ENCODE measurements at regions not wholly inside any gene's neighbourhood (a gene's known extent, or its start where the extent isn't known, plus 50 kb on each side); places are given as distances from the start of the nearest gene placed in this dataset.

DNA sequence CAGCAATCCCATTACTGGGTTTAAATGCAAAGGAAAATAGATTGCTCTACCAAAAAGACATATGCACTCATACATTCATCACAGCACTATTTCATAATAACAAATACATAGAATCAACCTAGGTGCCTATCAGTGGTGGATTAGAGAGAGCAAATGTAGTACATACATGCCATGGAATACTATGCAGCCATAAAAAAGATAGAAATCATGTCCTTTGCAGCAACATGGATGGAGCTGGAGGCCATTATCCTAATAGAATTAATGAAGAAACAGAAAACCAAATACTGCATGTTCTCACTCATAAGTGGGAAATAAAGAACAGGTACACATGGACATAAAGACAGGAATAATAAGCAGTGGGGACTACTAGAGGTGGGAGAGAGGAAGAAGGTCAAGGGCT is 70.7 kb upstream of the MLIP start:
- Histone ChIP-seq H3K4me3 (ENCODE audit: low read depth, low read length) (no peak overlapping the region), H3K27me3 (ENCODE audit: control insufficient read depth, insufficient read depth, low read length) (no peaks in the 10 kb centered on the region), H3K9me3 (ENCODE audit: control insufficient read depth, insufficient read depth, low read length) (no peaks in the 10 kb centered on the region), H3K27ac (ENCODE audit: low read depth, low read length) (no peak overlapping the region)
- DNase-seq (ENCODE audit: low read depth, low spot score): no peak
- CTCF ChIA-PET: interaction anchor here (1.0 kb wide), 1 partner anchor 85 kb away, joined by 3 read pairs; no protein-coding TSS in a partner anchor
- TF ChIP-seq, protein P1, sequence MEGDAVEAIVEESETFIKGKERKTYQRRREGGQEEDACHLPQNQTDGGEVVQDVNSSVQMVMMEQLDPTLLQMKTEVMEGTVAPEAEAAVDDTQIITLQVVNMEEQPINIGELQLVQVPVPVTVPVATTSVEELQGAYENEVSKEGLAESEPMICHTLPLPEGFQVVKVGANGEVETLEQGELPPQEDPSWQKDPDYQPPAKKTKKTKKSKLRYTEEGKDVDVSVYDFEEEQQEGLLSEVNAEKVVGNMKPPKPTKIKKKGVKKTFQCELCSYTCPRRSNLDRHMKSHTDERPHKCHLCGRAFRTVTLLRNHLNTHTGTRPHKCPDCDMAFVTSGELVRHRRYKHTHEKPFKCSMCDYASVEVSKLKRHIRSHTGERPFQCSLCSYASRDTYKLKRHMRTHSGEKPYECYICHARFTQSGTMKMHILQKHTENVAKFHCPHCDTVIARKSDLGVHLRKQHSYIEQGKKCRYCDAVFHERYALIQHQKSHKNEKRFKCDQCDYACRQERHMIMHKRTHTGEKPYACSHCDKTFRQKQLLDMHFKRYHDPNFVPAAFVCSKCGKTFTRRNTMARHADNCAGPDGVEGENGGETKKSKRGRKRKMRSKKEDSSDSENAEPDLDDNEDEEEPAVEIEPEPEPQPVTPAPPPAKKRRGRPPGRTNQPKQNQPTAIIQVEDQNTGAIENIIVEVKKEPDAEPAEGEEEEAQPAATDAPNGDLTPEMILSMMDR (IDR thresholded peaks at IDR 0.05; ENCODE audit: low read depth, low read length): no peak
- POLR2A ChIA-PET: no interaction called here

DNA sequence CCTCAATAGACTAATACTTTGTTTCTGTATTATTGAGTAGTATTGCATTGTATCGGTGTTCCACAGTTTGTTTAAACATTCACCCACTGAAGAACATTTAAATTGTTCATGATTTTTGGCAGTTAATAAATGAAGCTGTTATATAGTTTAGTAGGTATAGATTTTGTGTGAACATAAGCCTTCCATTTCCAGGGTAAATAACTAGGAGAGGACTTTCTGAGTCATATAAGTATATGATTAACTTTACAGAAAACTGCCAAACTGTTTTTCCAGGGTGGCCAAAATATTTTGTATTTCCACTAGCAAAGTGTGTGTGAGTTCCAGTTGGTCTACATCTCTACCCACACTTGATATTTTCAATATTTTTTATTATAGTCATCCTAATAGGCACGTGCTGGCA is 70.0 kb upstream of the MLIP start:
- H3K27me3 ChIP-seq (ENCODE audit: control insufficient read depth, insufficient read depth, low read length): no peaks in the 10 kb centered on the region
- H3K4me3 ChIP-seq (ENCODE audit: low read depth, low read length): no peak overlapping the region
- no peak for DNase-seq (ENCODE audit: low read depth, low spot score)
- POLR2A ChIA-PET: no interaction called here
- H3K27ac ChIP-seq (ENCODE audit: low read depth, low read length): no peak overlapping the region
- CTCF ChIA-PET: no interaction called here
- TF ChIP-seq, protein P1 (IDR thresholded peaks at IDR 0.05; ENCODE audit: low read depth, low read length): no peak
- H3K9me3 ChIP-seq (ENCODE audit: control insufficient read depth, insufficient read depth, low read length): no peaks in the 10 kb centered on the region

DNA sequence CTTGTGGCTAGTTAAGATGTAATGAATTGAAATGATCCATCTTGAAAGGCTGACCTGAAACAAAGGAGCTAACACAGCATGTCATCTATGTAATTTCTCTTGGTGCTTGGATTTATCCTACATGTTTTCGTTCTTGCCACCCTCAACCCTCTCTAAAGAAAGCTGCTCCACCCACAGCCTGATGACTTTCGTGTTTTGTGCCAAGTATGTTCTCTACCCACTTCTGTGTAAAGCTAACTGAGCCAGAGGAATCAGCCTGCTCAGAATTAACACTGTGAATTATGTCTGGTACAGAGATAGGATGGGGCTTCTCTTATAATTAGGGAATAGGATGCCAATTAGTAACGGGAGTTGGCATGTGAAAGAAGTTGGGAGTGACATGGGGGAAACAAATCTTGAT is 67.9 kb upstream of the MLIP start:
- Histone ChIP-seq H3K27me3 (ENCODE audit: control insufficient read depth, insufficient read depth, low read length) (no peaks in the 10 kb centered on the region), H3K4me3 (ENCODE audit: low read depth, low read length) (no peak overlapping the region), H3K27ac (ENCODE audit: low read depth, low read length) (no peak overlapping the region), H3K9me3 (ENCODE audit: control insufficient read depth, insufficient read depth, low read length) (no peaks in the 10 kb centered on the region)
- POLR2A ChIA-PET: no interaction called here
- CTCF ChIA-PET: interaction anchor here (1.1 kb wide), 1 partner anchor 58 kb away, joined by 3 read pairs; no protein-coding TSS in a partner anchor
- no peak for DNase-seq (ENCODE audit: low read depth, low spot score)
- TF ChIP-seq, protein P1 (IDR thresholded peaks at IDR 0.05; ENCODE audit: low read depth, low read length): no peak

DNA sequence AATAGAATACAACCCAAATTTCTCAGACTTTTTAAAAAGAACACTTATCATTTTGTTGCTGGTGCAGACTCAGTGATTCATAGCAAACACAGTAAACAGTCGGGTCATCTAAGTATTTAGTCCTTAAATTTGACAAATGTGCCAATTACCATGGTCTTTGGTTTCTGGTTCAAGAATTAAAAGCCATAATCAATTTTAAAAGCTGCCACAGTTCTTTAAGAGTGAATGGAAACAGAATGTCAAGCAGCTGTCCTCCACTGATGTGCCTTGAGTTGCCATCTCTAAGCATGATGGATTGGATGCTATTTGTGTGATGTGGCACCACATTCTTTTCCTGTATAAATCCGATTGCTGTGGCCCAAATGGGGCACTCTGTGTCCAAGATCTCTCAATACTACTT is 67.2 kb upstream of the MLIP start:
- POLR2A ChIA-PET: no interaction called here
- CTCF ChIA-PET: interaction anchor here (1.1 kb wide), 1 partner anchor 59 kb away, joined by 3 read pairs; no protein-coding TSS in a partner anchor
- H3K4me3 ChIP-seq (ENCODE audit: low read depth, low read length): no peak overlapping the region
- no peaks in the 10 kb centered on the region for H3K27me3 ChIP-seq (ENCODE audit: control insufficient read depth, insufficient read depth, low read length)
- DNase-seq (ENCODE audit: low read depth, low spot score): no peak
- H3K9me3 ChIP-seq (ENCODE audit: control insufficient read depth, insufficient read depth, low read length): no peaks in the 10 kb centered on the region
- TF ChIP-seq, protein P1 (IDR thresholded peaks at IDR 0.05; ENCODE audit: low read depth, low read length): no peak
- no peak overlapping the region for H3K27ac ChIP-seq (ENCODE audit: low read depth, low read length)

DNA sequence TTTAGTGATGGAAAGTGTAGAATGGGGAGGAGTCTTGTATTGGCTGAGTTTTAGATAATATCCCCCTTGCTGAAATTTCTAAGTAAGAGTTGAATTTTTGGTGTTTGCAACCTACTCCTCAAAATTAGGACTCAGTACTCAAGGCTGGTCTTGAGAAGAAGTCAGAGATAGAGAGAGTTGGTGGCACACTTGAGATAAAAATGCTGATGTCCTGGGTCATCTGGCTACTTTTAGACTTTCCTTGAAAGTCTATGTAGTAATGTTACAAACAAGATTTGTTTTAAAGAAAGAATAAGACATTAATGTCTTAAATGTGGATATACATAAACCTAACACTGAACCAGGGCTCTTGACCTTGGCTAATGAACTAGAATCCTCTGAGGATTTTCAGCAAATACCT is 62.5 kb upstream of the MLIP start:
- POLR2A ChIA-PET: no interaction called here

More for the DNA sequence above, 62.5 kb upstream of the MLIP start:
- TF ChIP-seq, protein P1 (IDR thresholded peaks at IDR 0.05; ENCODE audit: low read depth, low read length): no peak
- Histone ChIP-seq H3K4me3 (ENCODE audit: low read depth, low read length) (no peak overlapping the region), H3K27me3 (ENCODE audit: control insufficient read depth, insufficient read depth, low read length) (no peaks in the 10 kb centered on the region), H3K9me3 (ENCODE audit: control insufficient read depth, insufficient read depth, low read length) (no peaks in the 10 kb centered on the region), H3K27ac (ENCODE audit: low read depth, low read length) (no peak overlapping the region)
- CTCF ChIA-PET: interaction anchor here (0.6 kb wide), 1 partner anchor 238 kb away, joined by 3 read pairs; no protein-coding TSS in a partner anchor
- DNase-seq (ENCODE audit: low read depth, low spot score): no peak
